Ascending aorta (tissue), 2 donors: ENCODE measurements at regions not wholly inside any gene's neighbourhood (a gene's known extent, or its start where the extent isn't known, plus 50 kb on each side); places are given as distances from the start of the nearest gene placed in this dataset.

ENCODE experiments used
- DNase-seq, 2 donors: peaks; one replicate each; pipeline ENCODE4 v3.0.0-alpha.2; 2019; ENCODE audit warnings: low spot score in 2 of 2
- H3K27ac ChIP-seq, 2 donors: fragments of 200-600 bp; sonication (generic); one replicate each; pipeline ENCODE4 v1.5.1; 2016 to 2017; ENCODE audit warnings: mild to moderate bottlenecking in 1 of 2
- H3K27me3 ChIP-seq: fragments of 200-600 bp; sonication (generic); one replicate; pipeline ENCODE4 v1.5.1; 2017
- H3K36me3 ChIP-seq, 2 donors: fragments of 200-600 bp; sonication (generic); one replicate each; pipeline ENCODE4 v1.5.1; 2016
- H3K4me1 ChIP-seq, 2 donors: fragments of 200-600 bp; sonication (generic); one replicate each; pipeline ENCODE4 v1.5.1; 2016 to 2017; ENCODE audit warnings: mild to moderate bottlenecking in 1 of 2
- H3K4me3 ChIP-seq, 2 donors: fragments of 200-600 bp; sonication (generic); one replicate each; pipeline ENCODE4 v1.5.1; 2016 to 2017; ENCODE audit warnings: mild to moderate bottlenecking in 1 of 2
- H3K9me3 ChIP-seq, 2 donors: fragments of 200-600 bp; sonication (generic); one replicate each; pipeline ENCODE4 v1.5.1; 2016
- intact Hi-C: fragments of 100-400 bp; cut with DNase I; formaldehyde crosslinking; loops from one replicate; pipeline ENCODE4 v1.15.1; 2023
- TF ChIP-seq, protein P1 (sequence below), 3 experiments: fragments of 200-600 bp in 2 of 3; fragments of 450-650 bp in 1 of 3; sonication (generic) in 2 of 3; IDR thresholded peaks; one replicate each; pipeline ENCODE4 v1.5.1; 2016 to 2019; ENCODE audit warnings: antibody characterized with exemption in 3 of 3, mild to moderate bottlenecking in 1 of 3, moderate library complexity in 1 of 3

DNA sequence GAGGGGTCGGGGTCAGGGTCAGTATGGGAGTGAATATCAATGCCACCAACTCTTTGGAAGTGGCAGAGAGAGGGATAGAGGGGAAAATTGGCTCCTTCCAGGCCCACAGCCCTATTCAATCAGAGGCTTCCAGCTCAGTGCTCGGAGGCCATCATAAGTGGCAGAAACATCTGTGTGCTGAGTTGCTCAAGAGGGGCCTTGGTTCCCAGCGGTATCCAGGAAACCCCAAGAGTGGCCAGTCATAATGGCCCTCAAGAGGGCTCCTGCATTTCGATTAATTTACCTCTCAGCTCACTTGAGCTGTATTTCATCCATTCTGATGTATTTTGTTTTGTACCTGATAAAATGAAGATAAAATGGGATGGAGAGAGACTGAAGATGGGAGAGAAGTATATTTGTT, 154.3 kb upstream of the EOLA2 start:
- intact Hi-C loops = no loop called here
- no peak for DNase-seq
- Histone ChIP-seq H3K4me3 (no peak overlapping the region), H3K4me1 (peaks cover 0 to 3% of the 10 kb centered on the region in 2 donors), H3K27me3 (no peaks in the 10 kb centered on the region), H3K36me3 (no peaks in the 10 kb centered on the region), H3K27ac (no peak overlapping the region), H3K9me3 (no peaks in the 10 kb centered on the region)
- TF ChIP-seq, protein P1, sequence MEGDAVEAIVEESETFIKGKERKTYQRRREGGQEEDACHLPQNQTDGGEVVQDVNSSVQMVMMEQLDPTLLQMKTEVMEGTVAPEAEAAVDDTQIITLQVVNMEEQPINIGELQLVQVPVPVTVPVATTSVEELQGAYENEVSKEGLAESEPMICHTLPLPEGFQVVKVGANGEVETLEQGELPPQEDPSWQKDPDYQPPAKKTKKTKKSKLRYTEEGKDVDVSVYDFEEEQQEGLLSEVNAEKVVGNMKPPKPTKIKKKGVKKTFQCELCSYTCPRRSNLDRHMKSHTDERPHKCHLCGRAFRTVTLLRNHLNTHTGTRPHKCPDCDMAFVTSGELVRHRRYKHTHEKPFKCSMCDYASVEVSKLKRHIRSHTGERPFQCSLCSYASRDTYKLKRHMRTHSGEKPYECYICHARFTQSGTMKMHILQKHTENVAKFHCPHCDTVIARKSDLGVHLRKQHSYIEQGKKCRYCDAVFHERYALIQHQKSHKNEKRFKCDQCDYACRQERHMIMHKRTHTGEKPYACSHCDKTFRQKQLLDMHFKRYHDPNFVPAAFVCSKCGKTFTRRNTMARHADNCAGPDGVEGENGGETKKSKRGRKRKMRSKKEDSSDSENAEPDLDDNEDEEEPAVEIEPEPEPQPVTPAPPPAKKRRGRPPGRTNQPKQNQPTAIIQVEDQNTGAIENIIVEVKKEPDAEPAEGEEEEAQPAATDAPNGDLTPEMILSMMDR (IDR thresholded peaks at IDR 0.05) = no peak

DNA sequence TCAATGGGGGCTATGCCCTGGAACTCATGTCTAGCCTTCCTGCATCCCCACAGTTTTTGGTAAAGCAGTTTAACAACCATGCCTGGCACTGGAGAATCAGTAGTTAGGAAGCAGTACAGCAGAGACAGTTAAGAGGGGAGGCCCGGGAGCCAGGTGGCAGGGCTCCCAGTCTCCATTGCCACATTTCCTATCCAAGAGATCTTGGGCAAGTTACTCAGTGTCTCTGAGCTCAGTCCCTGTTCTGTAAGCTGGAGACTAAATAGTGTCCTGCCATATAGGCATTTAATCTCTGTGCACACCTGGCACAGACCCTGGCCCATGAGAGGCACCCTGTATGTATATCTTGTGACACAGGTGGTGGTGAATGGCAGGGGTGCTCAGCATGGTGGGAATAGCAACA, 156.1 kb upstream of the EOLA2 start:
- intact Hi-C loops = no loop called here
- Histone ChIP-seq H3K27me3 (no peaks in the 10 kb centered on the region), H3K4me3 (no peak overlapping the region), H3K4me1 (peaks cover 0 to 3% of the 10 kb centered on the region in 2 donors), H3K27ac (no peak overlapping the region), H3K36me3 (no peaks in the 10 kb centered on the region), H3K9me3 (no peaks in the 10 kb centered on the region)
- TF ChIP-seq, protein P1 (IDR thresholded peaks at IDR 0.05) = no peak
- no peak for DNase-seq

DNA sequence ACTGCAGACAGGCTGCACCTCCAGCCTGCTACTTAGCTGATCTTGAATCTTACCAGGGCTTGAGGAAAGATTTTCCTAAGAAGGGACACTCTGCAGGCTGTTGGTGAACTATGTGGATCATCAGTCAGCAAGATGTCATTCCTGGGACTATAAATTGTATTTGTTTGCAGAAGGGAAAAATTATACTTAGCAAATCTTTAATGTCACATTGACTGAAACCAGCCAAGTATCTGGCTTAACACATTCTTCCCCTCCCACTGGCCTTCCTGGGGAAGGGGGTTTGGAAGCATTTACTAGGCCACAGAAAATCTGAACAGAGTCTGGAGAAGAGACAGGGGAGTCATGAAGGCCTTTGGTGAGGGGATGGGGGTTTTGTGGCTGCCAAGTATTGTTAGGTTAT, 156.7 kb upstream of the EOLA2 start:
- Histone ChIP-seq H3K36me3 (no peaks in the 10 kb centered on the region), H3K4me1 (peaks cover 0 to 3% of the 10 kb centered on the region in 2 donors), H3K9me3 (no peaks in the 10 kb centered on the region), H3K27ac (no peak overlapping the region), H3K4me3 (no peak overlapping the region), H3K27me3 (no peaks in the 10 kb centered on the region)
- intact Hi-C loops = no loop called here
- TF ChIP-seq, protein P1 (IDR thresholded peaks at IDR 0.05) = no peak
- DNase-seq = no peak

DNA sequence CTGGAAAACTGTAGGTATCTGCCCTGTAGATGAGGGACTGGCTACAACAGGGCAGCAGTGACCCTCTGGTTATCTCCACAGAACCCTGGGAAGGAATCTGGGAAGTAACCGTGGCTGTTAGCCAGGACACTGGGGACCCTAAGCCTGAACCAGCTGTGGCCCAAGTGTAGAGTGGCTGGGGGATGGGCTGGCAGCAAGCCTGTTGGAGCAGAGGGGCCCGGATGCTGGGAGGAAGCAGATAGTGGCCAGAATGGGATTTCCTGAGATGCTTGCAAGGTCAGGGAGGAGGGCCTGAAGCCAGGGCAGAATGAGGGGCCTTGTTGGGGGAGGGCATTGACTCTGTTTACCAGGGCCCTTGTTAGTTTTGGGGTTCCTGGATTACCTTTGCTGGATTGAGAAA, 161.0 kb upstream of the EOLA2 start:
- Histone ChIP-seq H3K4me1 (no peaks in the 10 kb centered on the region), H3K27me3 (no peaks in the 10 kb centered on the region), H3K36me3 (no peaks in the 10 kb centered on the region), H3K27ac (no peak overlapping the region), H3K4me3 (no peak overlapping the region), H3K9me3 (peaks cover 0 to 4% of the 10 kb centered on the region in 2 donors)
- intact Hi-C loops = no loop called here
- TF ChIP-seq, protein P1 (IDR thresholded peaks at IDR 0.05) = no peak
- no peak for DNase-seq

DNA sequence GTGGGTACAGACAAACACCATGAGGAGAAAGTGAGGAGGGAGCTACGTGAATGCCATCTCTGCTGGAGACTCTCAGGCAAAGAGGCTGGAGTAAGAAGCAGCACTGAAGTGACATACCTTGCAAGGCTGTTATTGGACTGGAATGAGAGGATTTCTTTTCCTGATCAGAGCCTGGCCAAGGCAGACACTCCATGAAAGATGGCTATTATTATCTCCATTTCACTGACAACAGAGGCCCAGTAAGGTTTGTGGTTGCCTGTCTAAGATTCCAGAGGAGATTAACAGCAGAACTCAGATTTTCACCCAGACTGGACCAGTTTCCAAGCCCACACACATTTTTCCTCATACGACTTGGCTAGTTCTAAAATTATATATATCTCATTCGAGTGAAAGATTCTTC, 162.0 kb upstream of the EOLA2 start:
- intact Hi-C loops = no loop called here
- H3K36me3 ChIP-seq = no peaks in the 10 kb centered on the region
- no peaks in the 10 kb centered on the region for H3K4me1 ChIP-seq
- peaks cover 0 to 4% of the 10 kb centered on the region in 2 donors for H3K9me3 ChIP-seq
- TF ChIP-seq, protein P1 (IDR thresholded peaks at IDR 0.05) = no peak
- no peak for DNase-seq
- no peak overlapping the region for H3K4me3 ChIP-seq
- H3K27me3 ChIP-seq = no peaks in the 10 kb centered on the region
- H3K27ac ChIP-seq = no peak overlapping the region

DNA sequence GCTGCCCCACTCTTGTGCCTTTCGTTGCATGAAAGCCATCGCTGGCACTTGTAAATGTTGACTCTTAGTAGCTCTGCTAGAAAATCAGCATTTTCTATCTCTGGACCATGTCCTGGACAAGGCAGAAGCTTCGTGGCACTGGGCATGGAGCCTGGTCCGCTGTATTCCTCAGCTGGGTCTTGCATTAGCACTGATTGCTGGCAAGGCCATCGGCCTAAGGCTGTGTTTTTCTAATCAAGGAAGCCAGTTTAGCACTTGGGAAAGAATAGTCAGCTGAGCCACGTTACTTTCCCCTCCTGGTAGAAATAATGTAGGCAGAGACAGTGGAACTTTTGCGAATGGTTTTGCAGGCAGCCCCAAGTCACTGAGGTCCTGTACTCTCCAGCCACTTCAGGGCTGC, 180.2 kb upstream of the EOLA2 start:
- H3K4me3 ChIP-seq = no peak overlapping the region
- no peaks in the 10 kb centered on the region for H3K27me3 ChIP-seq
- H3K36me3 ChIP-seq = no peaks in the 10 kb centered on the region
- intact Hi-C loops = no loop called here
- no peak overlapping the region for H3K27ac ChIP-seq
- H3K4me1 ChIP-seq = no peaks in the 10 kb centered on the region
- no peak for DNase-seq
- TF ChIP-seq, protein P1 (IDR thresholded peaks at IDR 0.05) = no peak
- no peaks in the 10 kb centered on the region for H3K9me3 ChIP-seq
